ENCODE measurements at regions not wholly inside any gene's neighbourhood (a gene's known extent, or its start where the extent isn't known, plus 50 kb on each side); places are given as distances from the start of the nearest gene placed in this dataset.

- H2AFZ ChIP-seq (ENCODE audit: low read length), result no peak overlapping the region
- no peak overlapping the region for H3K4me3 ChIP-seq (replicated peaks in 1 of 3; ENCODE audit: insufficient read depth in 1 of 3, low read depth in 2 of 3, low read length in 3 of 3)
- no peak for ATAC-seq
- H3K9ac ChIP-seq (ENCODE audit: insufficient read depth, low read depth, low read length), result no peak overlapping the region
- no peaks in the 10 kb centered on the region for H3K79me2 ChIP-seq (ENCODE audit: insufficient read depth, low read length)
- POLR2A ChIA-PET, result no interaction called here
- H3K4me1 ChIP-seq (ENCODE audit: insufficient read depth, low read length), result no peaks in the 10 kb centered on the region
- intact Hi-C loops (cut with micrococcal nuclease; ENCODE audit: unreplicated experiment) (no loop called here), in situ Hi-C loops (cut with HindIII; ENCODE audit: extremely low pct_ligation_motif_present, low pct_unique_long_range_greater_than_20kb) (no loop called here)
- no peak for FAIRE-seq
- H3K27me3 ChIP-seq (ENCODE audit: control insufficient read depth in 1 of 2, insufficient read depth in 2 of 2, low read length in 2 of 2), result no peaks in the 10 kb centered on the region
- H3K4me2 ChIP-seq (ENCODE audit: low read depth, low read length), result no peak overlapping the region
- 0% methylated on average over 1 of the region's 1 CpG for WGBS (ENCODE audit: low lambda C conversion rate)
- no peaks in the 10 kb centered on the region for H3K36me3 ChIP-seq (replicated peaks in 1 of 2; ENCODE audit: control insufficient read depth in 1 of 2, insufficient read depth in 2 of 2, low read length in 2 of 2)
- no peak for DNase-seq (ENCODE audit: low spot score)
- H3K9me3 ChIP-seq (ENCODE audit: low read length), result peaks cover 94% of the 10 kb centered on the region
- BruUV-seq (replicated peaks), result no TSS peak
- TF ChIP-seq ZFP90 (CRISPR knock-in tag; IDR thresholded peaks at IDR 0.05; ENCODE audit: borderline replicate concordance) (no peak), NCOA2 (CRISPR knock-in tag; IDR thresholded peaks at IDR 0.05) (no peak), HOXA3 (CRISPR knock-in tag; IDR thresholded peaks at IDR 0.05) (no peak), JUN (CRISPR knock-in tag; IDR thresholded peaks at IDR 0.05) (no peak), EP300 (IDR thresholded peaks at IDR 0.05; ENCODE audit: low read depth in 2 of 2, low read length in 2 of 2) (no peak), EP300 (CRISPR knock-in tag; IDR thresholded peaks at IDR 0.05; ENCODE audit: borderline replicate concordance) (no peak), RNF2 (conservative IDR thresholded peaks at IDR 0.05; ENCODE audit: low read depth) (no peak), RFX3 (CRISPR knock-in tag; IDR thresholded peaks at IDR 0.05) (no peak)
- H4K20me1 ChIP-seq (ENCODE audit: insufficient read depth, low read length), result no peaks in the 10 kb centered on the region
- H3K27ac ChIP-seq (ENCODE audit: extremely low read length, insufficient read depth, low read length), result no peak overlapping the region
- CTCF ChIA-PET (ENCODE audit: low intra/inter-chr PET ratio, low total read pairs), result no interaction called here
Measured at GRCh38 chr5:166671811-166672210, 1619.6 kb upstream of the WWC1 start.

GRCh38 chr5:166672431-166672830 lies 1619.0 kb upstream of the WWC1 start:
- Histone ChIP-seq H3K4me2 (ENCODE audit: low read depth, low read length) (no peak overlapping the region), H3K9ac (ENCODE audit: insufficient read depth, low read depth, low read length) (no peak overlapping the region), H3K4me1 (ENCODE audit: insufficient read depth, low read length) (no peaks in the 10 kb centered on the region), H3K27ac (ENCODE audit: extremely low read length, insufficient read depth, low read length) (no peak overlapping the region), H3K9me3 (ENCODE audit: low read length) (peaks cover 93% of the 10 kb centered on the region), H3K4me3 (replicated peaks in 1 of 3; ENCODE audit: insufficient read depth in 1 of 3, low read depth in 2 of 3, low read length in 3 of 3) (no peak overlapping the region), H3K79me2 (ENCODE audit: insufficient read depth, low read length) (no peaks in the 10 kb centered on the region), H3K27me3 (ENCODE audit: control insufficient read depth in 1 of 2, insufficient read depth in 2 of 2, low read length in 2 of 2) (no peaks in the 10 kb centered on the region), H4K20me1 (ENCODE audit: insufficient read depth, low read length) (no peaks in the 10 kb centered on the region), H2AFZ (ENCODE audit: low read length) (no peak overlapping the region), H3K36me3 (replicated peaks in 1 of 2; ENCODE audit: control insufficient read depth in 1 of 2, insufficient read depth in 2 of 2, low read length in 2 of 2) (no peaks in the 10 kb centered on the region)
- ChIA-PET POLR2A (no interaction called here), CTCF (ENCODE audit: low intra/inter-chr PET ratio, low total read pairs) (no interaction called here)
- BruUV-seq (replicated peaks), result no TSS peak
- ATAC-seq (no peak), FAIRE-seq (no peak), DNase-seq (ENCODE audit: low spot score) (no peak)
- in situ Hi-C loops (cut with HindIII; ENCODE audit: extremely low pct_ligation_motif_present, low pct_unique_long_range_greater_than_20kb), result no loop called here
- WGBS (ENCODE audit: low lambda C conversion rate), result 26% methylated on average over 1 of the region's 1 CpG
- intact Hi-C loops (cut with micrococcal nuclease; ENCODE audit: unreplicated experiment), result no loop called here
- TF ChIP-seq TFE3 (CRISPR knock-in tag; IDR thresholded peaks at IDR 0.05) (no peak), YY1 (IDR thresholded peaks at IDR 0.05; ENCODE audit: insufficient read depth, insufficient replicate concordance, low read depth, low read length) (no peak), MEIS1 (CRISPR knock-in tag; IDR thresholded peaks at IDR 0.05; ENCODE audit: borderline replicate concordance) (no peak), GRHL1 (CRISPR knock-in tag; conservative IDR thresholded peaks at IDR 0.05) (no peak), SALL1 (CRISPR knock-in tag; IDR thresholded peaks at IDR 0.05) (no peak), E2F2 (CRISPR knock-in tag; IDR thresholded peaks at IDR 0.05; ENCODE audit: borderline replicate concordance) (no peak), BATF2 (CRISPR knock-in tag; IDR thresholded peaks at IDR 0.05) (no peak), KDM2A (CRISPR knock-in tag; IDR thresholded peaks at IDR 0.05; ENCODE audit: borderline replicate concordance, low read depth) (no peak)
